Activated naive CD8-positive, alpha-beta T cell treated with anti-CD3 and anti-CD28 coated beads, Interleukin-2, amount 10 ng/mL, durations not matched to agents 7 days and 5 days (primary cell): ENCODE measurements at regions not wholly inside any gene's neighbourhood (a gene's known extent, or its start where the extent isn't known, plus 50 kb on each side); places are given as distances from the start of the nearest gene placed in this dataset.
"Not testable (repeated sequence)": the region's sequence is repeated elsewhere in the genome, so short reads cannot be mapped to it uniquely, and the experiment has no call there.

ENCODE experiments used
- ATAC-seq: fragments of 150-1000 bp; cut with Tn5 transposase; one replicate; pipeline ENCODE4 v1.10.0; 2021; ENCODE audit warnings: low read depth, moderate library complexity
- POLR2A ChIA-PET: fragments of 350-600 bp; sonication (Branson Sonifier 250); formaldehyde crosslinking; loops from one replicate; lab custom pipeline; 2021; ENCODE audit warnings: antibody characterized with exemption; lab: Charles Lee
- DNase-seq: peaks from one replicate; pipeline ENCODE4 v3.0.0; 2021
- H3K27ac Mint-ChIP-seq: one replicate; pipeline ENCODE4 v1.8.0; 2022; ENCODE audit warnings: mild to moderate bottlenecking, mixed read lengths
- H3K27me3 Mint-ChIP-seq: one replicate; pipeline ENCODE4 v1.8.0; 2022; ENCODE audit warnings: mild to moderate bottlenecking, moderate library complexity, mixed read lengths
- H3K36me3 Mint-ChIP-seq: one replicate; pipeline ENCODE4 v1.8.0; 2021; ENCODE audit warnings: mild to moderate bottlenecking, mixed read lengths
- H3K4me1 Mint-ChIP-seq: one replicate; pipeline ENCODE4 v1.8.0; 2021; ENCODE audit warnings: mixed read lengths
- H3K4me3 Mint-ChIP-seq: one replicate; pipeline ENCODE4 v1.8.0; 2022; ENCODE audit warnings: mild to moderate bottlenecking, moderate library complexity, mixed read lengths
- H3K9me3 Mint-ChIP-seq: one replicate; pipeline ENCODE4 v1.8.0; 2021; ENCODE audit warnings: mixed read lengths

- ATAC-seq, result no peak
- DNase-seq, result no peak
- no peaks in the 10 kb centered on the region for H3K9me3 Mint-ChIP-seq
- H3K27ac Mint-ChIP-seq, result no peak overlapping the region
- no peak overlapping the region for H3K4me3 Mint-ChIP-seq
- no peaks in the 10 kb centered on the region for H3K36me3 Mint-ChIP-seq
- H3K27me3 Mint-ChIP-seq, result no peaks in the 10 kb centered on the region
- H3K4me1 Mint-ChIP-seq, result no peaks in the 10 kb centered on the region
- POLR2A ChIA-PET, result no interaction called here
Observed at GRCh38 chr10:36018996-36019395, 376.9 kb upstream of the FZD8 start.

GRCh38 chr10:36017137-36017536, 375.0 kb upstream of the FZD8 start:
- Mint-ChIP-seq H3K4me1 (no peaks in the 10 kb centered on the region), H3K9me3 (no peaks in the 10 kb centered on the region), H3K27ac (no peak overlapping the region), H3K36me3 (no peaks in the 10 kb centered on the region), H3K4me3 (no peak overlapping the region), H3K27me3 (no peaks in the 10 kb centered on the region)
- no peak for DNase-seq
- POLR2A ChIA-PET, result no interaction called here
- no peak for ATAC-seq

DNA sequence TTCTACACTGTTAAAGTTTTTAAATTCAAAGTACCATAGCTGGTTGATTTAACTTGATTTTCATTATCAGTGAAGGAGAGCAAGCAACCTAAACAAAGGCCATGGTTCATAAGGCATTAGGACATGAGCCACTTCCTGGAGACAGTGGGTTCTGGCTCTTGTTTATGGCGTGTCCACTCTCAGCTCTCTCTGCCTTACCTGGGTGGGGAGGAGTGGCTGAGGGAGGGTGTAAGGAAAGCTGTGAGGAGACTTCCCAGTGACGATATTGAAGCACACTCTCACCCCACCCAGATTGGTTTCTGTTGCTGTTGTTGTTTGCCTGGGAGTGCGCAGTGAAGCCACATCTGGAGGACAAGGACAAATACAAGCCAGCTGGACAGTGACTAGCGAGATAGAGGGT, 365.3 kb upstream of the FZD8 start:
- H3K4me3 Mint-ChIP-seq, result no peak overlapping the region
- peaks cover 3% of the 10 kb centered on the region for H3K9me3 Mint-ChIP-seq
- POLR2A ChIA-PET, result no interaction called here
- DNase-seq (no peak), ATAC-seq (no peak)
- H3K36me3 Mint-ChIP-seq, result no peaks in the 10 kb centered on the region
- no peak overlapping the region for H3K27ac Mint-ChIP-seq
- H3K4me1 Mint-ChIP-seq, result no peaks in the 10 kb centered on the region
- no peaks in the 10 kb centered on the region for H3K27me3 Mint-ChIP-seq

GRCh38 chr10:36003688-36004087, 361.6 kb upstream of the FZD8 start:
- Mint-ChIP-seq H3K4me1 (no peaks in the 10 kb centered on the region), H3K27me3 (no peaks in the 10 kb centered on the region), H3K4me3 (no peak overlapping the region), H3K36me3 (no peaks in the 10 kb centered on the region), H3K9me3 (peaks cover 5% of the 10 kb centered on the region), H3K27ac (no peak overlapping the region)
- ATAC-seq, result no peak
- no peak for DNase-seq
- POLR2A ChIA-PET, result no interaction called here

DNA sequence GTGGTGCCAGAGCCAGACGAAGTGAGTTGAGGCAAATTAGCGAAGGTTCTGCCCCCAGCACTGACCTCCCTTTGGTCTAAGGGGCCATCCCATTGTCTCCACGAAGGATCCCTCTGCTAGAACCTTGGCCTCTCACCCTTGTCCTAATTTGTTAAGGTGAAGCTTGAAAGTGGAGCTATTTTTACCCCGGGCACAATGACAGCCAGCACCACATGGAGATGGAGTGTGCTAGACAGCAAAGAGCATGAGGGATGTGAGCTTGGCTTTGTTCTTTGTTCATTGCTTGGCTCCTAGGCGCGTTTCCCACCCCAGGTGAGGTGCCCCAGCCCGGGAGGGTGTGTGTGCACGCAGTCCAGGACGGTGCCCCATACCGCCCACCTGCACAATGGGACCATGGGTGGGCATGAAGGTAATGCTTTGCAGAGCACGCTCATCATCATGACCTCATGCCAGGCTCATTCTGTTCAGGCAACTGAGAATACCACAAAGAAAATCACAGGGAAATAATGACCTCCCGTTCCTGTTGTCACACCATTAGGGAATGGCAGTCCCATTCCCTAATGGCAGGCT, 361.0 kb upstream of the FZD8 start:
- POLR2A ChIA-PET, result no interaction called here
- no peak for DNase-seq
- Mint-ChIP-seq H3K36me3 (no peaks in the 10 kb centered on the region), H3K9me3 (peaks cover 5% of the 10 kb centered on the region), H3K4me1 (no peaks in the 10 kb centered on the region), H3K4me3 (no peak overlapping the region), H3K27ac (no peak overlapping the region), H3K27me3 (no peaks in the 10 kb centered on the region)
- no peak for ATAC-seq

DNA sequence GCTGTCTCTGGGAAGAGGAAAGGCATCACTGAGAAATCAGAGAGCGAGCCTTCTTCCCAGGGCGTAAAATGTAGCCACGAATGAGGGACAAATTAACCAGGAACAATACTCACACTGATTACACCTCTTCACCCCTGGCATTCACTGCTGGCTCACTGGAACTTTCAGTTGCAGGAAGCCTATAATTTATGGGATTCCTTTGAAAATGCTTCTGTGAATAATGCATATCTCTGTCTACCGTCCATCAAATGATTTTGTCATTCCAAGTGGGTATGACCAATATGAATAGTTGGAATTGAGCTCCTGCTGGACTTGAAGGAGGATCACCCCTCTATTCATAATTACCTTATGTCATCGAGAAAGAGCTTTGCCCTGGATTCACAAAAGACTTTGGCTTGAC, 360.3 kb upstream of the FZD8 start:
- Mint-ChIP-seq H3K9me3 (peaks cover 2% of the 10 kb centered on the region), H3K4me1 (no peaks in the 10 kb centered on the region), H3K4me3 (no peak overlapping the region), H3K36me3 (no peaks in the 10 kb centered on the region), H3K27ac (no peak overlapping the region), H3K27me3 (no peaks in the 10 kb centered on the region)
- no peak for ATAC-seq
- no peak for DNase-seq
- POLR2A ChIA-PET, result no interaction called here

GRCh38 chr10:36000754-36001153, 358.7 kb upstream of the FZD8 start:
- H3K27me3 Mint-ChIP-seq, H3K4me3 Mint-ChIP-seq, H3K9me3 Mint-ChIP-seq, H3K27ac Mint-ChIP-seq, POLR2A ChIA-PET, DNase-seq, H3K36me3 Mint-ChIP-seq, ATAC-seq, H3K4me1 Mint-ChIP-seq: not testable (repeated sequence)

DNA sequence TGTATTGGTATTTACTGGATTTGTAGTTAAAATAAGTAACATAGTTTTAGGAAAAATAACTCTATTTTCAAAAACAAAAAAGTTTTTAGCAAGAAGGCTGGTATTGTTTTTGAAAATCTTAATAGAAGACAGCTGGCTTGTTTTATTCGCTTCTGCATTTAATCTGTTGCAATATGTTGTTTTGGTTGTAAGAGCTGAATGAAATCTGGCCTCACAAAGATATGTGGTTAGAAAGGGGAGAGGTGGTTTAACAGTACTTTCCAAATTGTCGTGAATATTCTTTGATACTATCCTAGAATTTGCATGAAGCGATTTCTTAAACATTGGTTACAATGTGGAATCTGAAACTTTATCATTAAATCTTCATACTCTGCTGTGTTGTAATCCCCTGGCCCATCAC, 355.9 kb upstream of the FZD8 start:
- no peak overlapping the region for H3K27ac Mint-ChIP-seq
- H3K4me1 Mint-ChIP-seq, result no peaks in the 10 kb centered on the region
- H3K9me3 Mint-ChIP-seq, result peaks cover 2% of the 10 kb centered on the region
- no peaks in the 10 kb centered on the region for H3K27me3 Mint-ChIP-seq
- DNase-seq, result no peak
- no peaks in the 10 kb centered on the region for H3K36me3 Mint-ChIP-seq
- POLR2A ChIA-PET, result no interaction called here
- ATAC-seq, result no peak
- H3K4me3 Mint-ChIP-seq, result no peak overlapping the region

DNA sequence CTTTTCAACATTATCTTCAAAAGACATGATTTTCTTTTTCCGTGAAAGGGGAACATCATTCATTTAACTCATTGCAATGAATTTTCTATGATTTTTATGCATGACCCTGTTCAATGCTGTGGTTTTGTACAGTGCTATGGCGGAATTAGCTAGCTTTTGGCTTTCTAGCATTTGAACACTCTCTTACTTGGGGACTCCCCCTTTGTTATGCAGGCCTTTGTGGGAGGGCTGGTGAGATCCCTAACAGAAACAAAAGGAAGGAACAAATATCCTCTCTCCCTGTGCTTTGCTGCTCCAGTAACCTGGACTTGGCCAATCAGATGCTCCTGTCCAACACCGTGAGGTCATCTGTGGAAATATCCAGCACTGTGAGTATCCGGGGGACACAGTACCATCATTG, 353.4 kb upstream of the FZD8 start:
- POLR2A ChIA-PET, result no interaction called here
- ATAC-seq, result no peak
- Mint-ChIP-seq H3K27me3 (no peaks in the 10 kb centered on the region), H3K4me1 (no peaks in the 10 kb centered on the region), H3K4me3 (no peak overlapping the region), H3K9me3 (no peaks in the 10 kb centered on the region), H3K36me3 (no peaks in the 10 kb centered on the region), H3K27ac (no peak overlapping the region)
- DNase-seq, result no peak

DNA sequence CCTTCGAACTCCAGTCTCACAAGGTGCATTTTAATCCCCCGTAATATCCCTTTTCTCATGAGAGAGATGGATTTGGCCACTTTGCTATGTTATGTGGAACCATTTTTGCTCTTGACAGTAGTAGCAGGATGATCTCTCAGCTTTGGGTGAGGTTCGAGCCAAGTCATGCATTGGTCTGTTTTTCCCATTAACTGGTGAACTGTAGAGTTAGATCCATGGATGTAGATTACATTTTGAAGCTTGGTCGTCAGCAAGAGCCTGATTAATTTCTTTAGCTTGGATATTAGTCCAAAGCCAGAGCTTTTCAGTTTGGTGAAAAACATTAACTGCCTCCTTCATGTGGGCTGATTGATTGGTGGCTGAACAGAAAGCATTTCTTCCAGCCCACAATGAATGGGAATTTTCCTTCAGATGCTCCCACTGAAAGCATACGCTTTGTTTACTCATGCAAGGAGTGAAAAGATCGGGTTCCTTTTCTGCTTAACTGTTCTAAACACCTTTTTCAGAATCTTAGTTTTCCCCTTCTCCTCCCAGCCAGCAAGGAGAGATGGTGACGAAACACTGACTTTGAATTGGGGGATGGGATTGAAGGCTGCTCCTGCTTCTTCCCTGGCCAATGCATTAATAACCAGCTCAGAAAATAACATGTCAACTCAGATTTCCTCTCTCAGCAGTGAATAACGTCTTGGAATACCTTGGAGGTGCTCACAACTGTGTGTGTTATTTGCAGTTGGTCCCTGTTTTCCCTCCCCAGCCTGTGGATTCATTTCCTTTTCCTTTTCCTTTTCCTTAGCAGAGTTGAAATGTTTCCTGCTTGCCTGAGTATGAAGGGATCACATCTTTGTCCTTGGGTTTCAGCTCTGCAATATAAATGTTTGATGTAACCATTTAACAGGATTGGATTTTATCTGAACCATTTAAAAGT, 351.8 kb upstream of the FZD8 start:
- H3K9me3 Mint-ChIP-seq, result no peaks in the 10 kb centered on the region
- no peaks in the 10 kb centered on the region for H3K36me3 Mint-ChIP-seq
- POLR2A ChIA-PET, result no interaction called here
- DNase-seq, result no peak
- no peak for ATAC-seq
- no peaks in the 10 kb centered on the region for H3K4me1 Mint-ChIP-seq
- H3K27ac Mint-ChIP-seq, result no peak overlapping the region
- no peak overlapping the region for H3K4me3 Mint-ChIP-seq
- H3K27me3 Mint-ChIP-seq, result no peaks in the 10 kb centered on the region

DNA sequence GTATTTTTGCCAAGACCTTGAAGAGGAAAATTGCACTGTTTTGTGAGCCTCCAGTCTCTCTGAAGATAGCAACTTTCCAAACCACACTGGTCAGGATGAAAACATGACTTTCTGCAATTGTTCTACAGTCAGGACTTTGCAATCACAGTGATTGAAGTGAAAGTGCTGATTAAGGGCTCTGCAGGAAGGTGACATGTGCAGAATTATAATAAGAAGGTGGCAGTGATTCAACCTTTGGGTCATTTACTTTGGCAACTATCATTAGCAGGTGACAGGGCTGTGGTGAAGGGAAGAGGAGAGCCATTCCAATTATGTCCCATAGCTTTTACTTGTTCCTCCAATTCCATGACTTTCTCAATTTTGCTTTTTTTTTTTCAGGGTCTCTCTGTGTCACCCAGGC, 350.0 kb upstream of the FZD8 start:
- ATAC-seq (no peak), DNase-seq (no peak)
- no peaks in the 10 kb centered on the region for H3K36me3 Mint-ChIP-seq
- H3K27me3 Mint-ChIP-seq, result no peaks in the 10 kb centered on the region
- no peaks in the 10 kb centered on the region for H3K9me3 Mint-ChIP-seq
- no peak overlapping the region for H3K4me3 Mint-ChIP-seq
- POLR2A ChIA-PET, result no interaction called here
- H3K27ac Mint-ChIP-seq, result no peak overlapping the region
- H3K4me1 Mint-ChIP-seq, result no peaks in the 10 kb centered on the region

- ATAC-seq, result no peak
- POLR2A ChIA-PET, result no interaction called here
- no peaks in the 10 kb centered on the region for H3K36me3 Mint-ChIP-seq
- H3K27ac Mint-ChIP-seq, result no peak overlapping the region
- H3K27me3 Mint-ChIP-seq, result no peaks in the 10 kb centered on the region
- H3K4me1 Mint-ChIP-seq, result no peaks in the 10 kb centered on the region
- H3K9me3 Mint-ChIP-seq, result no peaks in the 10 kb centered on the region
- H3K4me3 Mint-ChIP-seq, result no peak overlapping the region
- DNase-seq, result no peak
Observed at GRCh38 chr10:35986756-35987502, 344.8 kb upstream of the FZD8 start.

GRCh38 chr10:35979116-35979515, 337.0 kb upstream of the FZD8 start:
- Mint-ChIP-seq H3K27ac (no peak overlapping the region), H3K27me3 (no peaks in the 10 kb centered on the region), H3K4me1 (no peaks in the 10 kb centered on the region), H3K9me3 (no peaks in the 10 kb centered on the region), H3K36me3 (no peaks in the 10 kb centered on the region), H3K4me3 (no peak overlapping the region)
- POLR2A ChIA-PET, result no interaction called here
- ATAC-seq (no peak), DNase-seq (no peak)
